ENCODE measurements at regions not wholly inside any gene's neighbourhood (a gene's known extent, or its start where the extent isn't known, plus 50 kb on each side); places are given as distances from the start of the nearest gene placed in this dataset.

GRCh38 chr3:34464646-34465045, 666.2 kb downstream of the PDCD6IP start:
- TF ChIP-seq, protein P1, sequence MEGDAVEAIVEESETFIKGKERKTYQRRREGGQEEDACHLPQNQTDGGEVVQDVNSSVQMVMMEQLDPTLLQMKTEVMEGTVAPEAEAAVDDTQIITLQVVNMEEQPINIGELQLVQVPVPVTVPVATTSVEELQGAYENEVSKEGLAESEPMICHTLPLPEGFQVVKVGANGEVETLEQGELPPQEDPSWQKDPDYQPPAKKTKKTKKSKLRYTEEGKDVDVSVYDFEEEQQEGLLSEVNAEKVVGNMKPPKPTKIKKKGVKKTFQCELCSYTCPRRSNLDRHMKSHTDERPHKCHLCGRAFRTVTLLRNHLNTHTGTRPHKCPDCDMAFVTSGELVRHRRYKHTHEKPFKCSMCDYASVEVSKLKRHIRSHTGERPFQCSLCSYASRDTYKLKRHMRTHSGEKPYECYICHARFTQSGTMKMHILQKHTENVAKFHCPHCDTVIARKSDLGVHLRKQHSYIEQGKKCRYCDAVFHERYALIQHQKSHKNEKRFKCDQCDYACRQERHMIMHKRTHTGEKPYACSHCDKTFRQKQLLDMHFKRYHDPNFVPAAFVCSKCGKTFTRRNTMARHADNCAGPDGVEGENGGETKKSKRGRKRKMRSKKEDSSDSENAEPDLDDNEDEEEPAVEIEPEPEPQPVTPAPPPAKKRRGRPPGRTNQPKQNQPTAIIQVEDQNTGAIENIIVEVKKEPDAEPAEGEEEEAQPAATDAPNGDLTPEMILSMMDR (IDR thresholded peaks at IDR 0.05), result no peak
- TF ChIP-seq POLR2A (IDR thresholded peaks at IDR 0.05), result no peak

Data from lower leg skin (tissue), 3 donors.